ENCODE measurements at regions not wholly inside any gene's neighbourhood (a gene's known extent, or its start where the extent isn't known, plus 50 kb on each side); places are given as distances from the start of the nearest gene placed in this dataset.
A peak's percentile ranks its signal among the peaks of the same experiment; 100 is the strongest.
"Not testable (repeated sequence)": the region's sequence is repeated elsewhere in the genome, so short reads cannot be mapped to it uniquely, and the experiment has no call there.

- no peak for DNase-seq (ENCODE audit: insufficient read length, low spot score)
Measured at GRCh38 chr10:128178302-128178958, 52.2 kb upstream of the MKI67 start.

GRCh38 chr10:128180843-128181242 lies 54.6 kb upstream of the MKI67 start:
- FAIRE-seq (no peak), DNase-seq (ENCODE audit: insufficient read length, low spot score) (no peak)
- TF ChIP-seq PAX5 (IDR thresholded peaks at IDR 0.05; ENCODE audit: insufficient read depth, low read length, severe bottlenecking) (no peak), SPI1 (IDR thresholded peaks at IDR 0.05; ENCODE audit: low read depth, low read length) (no peak), TAF1 (IDR thresholded peaks at IDR 0.05; ENCODE audit: low read depth, low read length) (no peak), POLR2AphosphoS5 (IDR thresholded peaks at IDR 0.05; ENCODE audit: low read depth, low read length) (no peak), POU2F2 (IDR thresholded peaks at IDR 0.05; ENCODE audit: low read depth, low read length) (no peak), POLR2A (IDR thresholded peaks at IDR 0.05; ENCODE audit: low read depth, low read length) (no peak)

More at GRCh38 chr10:128178302-128178958, 52.2 kb upstream of the MKI67 start:
- TF ChIP-seq POU2F2 (IDR thresholded peaks at IDR 0.05; ENCODE audit: low read depth, low read length) (no peak), SPI1 (IDR thresholded peaks at IDR 0.05; ENCODE audit: low read depth, low read length) (no peak), POLR2A (IDR thresholded peaks at IDR 0.05; ENCODE audit: low read depth, low read length) (no peak), PAX5 (IDR thresholded peaks at IDR 0.05; ENCODE audit: insufficient read depth, low read length, severe bottlenecking) (no peak), TAF1 (IDR thresholded peaks at IDR 0.05; ENCODE audit: low read depth, low read length) (no peak), POLR2AphosphoS5 (IDR thresholded peaks at IDR 0.05; ENCODE audit: low read depth, low read length) (no peak)
- peak; percentile 5 for FAIRE-seq

- DNase-seq (ENCODE audit: insufficient read length, low spot score) (no peak), FAIRE-seq (no peak)
- no peak for TF ChIP-seq SPI1 (IDR thresholded peaks at IDR 0.05; ENCODE audit: low read depth, low read length)
- no peak for TF ChIP-seq POU2F2 (IDR thresholded peaks at IDR 0.05; ENCODE audit: low read depth, low read length)
- no peak for TF ChIP-seq PAX5 (IDR thresholded peaks at IDR 0.05; ENCODE audit: insufficient read depth, low read length, severe bottlenecking)
- no peak for TF ChIP-seq POLR2AphosphoS5 (IDR thresholded peaks at IDR 0.05; ENCODE audit: low read depth, low read length)
- TF ChIP-seq POLR2A (IDR thresholded peaks at IDR 0.05; ENCODE audit: low read depth, low read length), result no peak
- TF ChIP-seq TAF1 (IDR thresholded peaks at IDR 0.05; ENCODE audit: low read depth, low read length), result no peak
Measured at GRCh38 chr10:128185627-128186026, 59.4 kb upstream of the MKI67 start.

GRCh38 chr10:128186959-128187787 lies 61.0 kb upstream of the MKI67 start:
- TF ChIP-seq POU2F2 (IDR thresholded peaks at IDR 0.05; ENCODE audit: low read depth, low read length) (no peak), TAF1 (IDR thresholded peaks at IDR 0.05; ENCODE audit: low read depth, low read length) (no peak), SPI1 (IDR thresholded peaks at IDR 0.05; ENCODE audit: low read depth, low read length) (no peak), PAX5 (IDR thresholded peaks at IDR 0.05; ENCODE audit: insufficient read depth, low read length, severe bottlenecking) (no peak), POLR2AphosphoS5 (IDR thresholded peaks at IDR 0.05; ENCODE audit: low read depth, low read length) (no peak), POLR2A (IDR thresholded peaks at IDR 0.05; ENCODE audit: low read depth, low read length) (no peak)
- FAIRE-seq, result no peak

GRCh38 chr10:128187788-128188185 lies 61.6 kb upstream of the MKI67 start:
- DNase-seq (ENCODE audit: insufficient read length, low spot score) (no peak), FAIRE-seq (no peak)
- TF ChIP-seq SPI1 (IDR thresholded peaks at IDR 0.05; ENCODE audit: low read depth, low read length) (no peak), PAX5 (IDR thresholded peaks at IDR 0.05; ENCODE audit: insufficient read depth, low read length, severe bottlenecking) (no peak), POLR2AphosphoS5 (IDR thresholded peaks at IDR 0.05; ENCODE audit: low read depth, low read length) (no peak), TAF1 (IDR thresholded peaks at IDR 0.05; ENCODE audit: low read depth, low read length) (no peak), POLR2A (IDR thresholded peaks at IDR 0.05; ENCODE audit: low read depth, low read length) (no peak), POU2F2 (IDR thresholded peaks at IDR 0.05; ENCODE audit: low read depth, low read length) (no peak)

More at GRCh38 chr10:128186959-128187787, 61.0 kb upstream of the MKI67 start:
- DNase-seq (ENCODE audit: insufficient read length, low spot score), result no peak

- no peak for TF ChIP-seq POLR2A (IDR thresholded peaks at IDR 0.05; ENCODE audit: low read depth, low read length)
- no peak for TF ChIP-seq SPI1 (IDR thresholded peaks at IDR 0.05; ENCODE audit: low read depth, low read length)
- TF ChIP-seq PAX5 (IDR thresholded peaks at IDR 0.05; ENCODE audit: insufficient read depth, low read length, severe bottlenecking), result no peak
- no peak for TF ChIP-seq POU2F2 (IDR thresholded peaks at IDR 0.05; ENCODE audit: low read depth, low read length)
- no peak for TF ChIP-seq TAF1 (IDR thresholded peaks at IDR 0.05; ENCODE audit: low read depth, low read length)
- no peak for TF ChIP-seq POLR2AphosphoS5 (IDR thresholded peaks at IDR 0.05; ENCODE audit: low read depth, low read length)
- FAIRE-seq, result no peak
Measured at GRCh38 chr10:128189176-128189575, 63.0 kb upstream of the MKI67 start.

GRCh38 chr10:128191847-128192246 lies 65.6 kb upstream of the MKI67 start:
- FAIRE-seq (no peak), DNase-seq (ENCODE audit: insufficient read length, low spot score) (no peak)
- TF ChIP-seq POU2F2 (IDR thresholded peaks at IDR 0.05; ENCODE audit: low read depth, low read length) (no peak), TAF1 (IDR thresholded peaks at IDR 0.05; ENCODE audit: low read depth, low read length) (no peak), POLR2A (IDR thresholded peaks at IDR 0.05; ENCODE audit: low read depth, low read length) (no peak), POLR2AphosphoS5 (IDR thresholded peaks at IDR 0.05; ENCODE audit: low read depth, low read length) (no peak), SPI1 (IDR thresholded peaks at IDR 0.05; ENCODE audit: low read depth, low read length) (no peak), PAX5 (IDR thresholded peaks at IDR 0.05; ENCODE audit: insufficient read depth, low read length, severe bottlenecking) (no peak)

More at GRCh38 chr10:128189176-128189575, 63.0 kb upstream of the MKI67 start:
- DNase-seq (ENCODE audit: insufficient read length, low spot score), result no peak

GRCh38 chr10:128201826-128202225 lies 75.6 kb upstream of the MKI67 start:
- DNase-seq (ENCODE audit: insufficient read length, low spot score), result not testable (repeated sequence)

GRCh38 chr10:128203028-128203427 lies 76.8 kb upstream of the MKI67 start:
- no peak for FAIRE-seq
- DNase-seq (ENCODE audit: insufficient read length, low spot score), result no peak
- TF ChIP-seq PAX5 (IDR thresholded peaks at IDR 0.05; ENCODE audit: insufficient read depth, low read length, severe bottlenecking), result no peak
- TF ChIP-seq POLR2AphosphoS5 (IDR thresholded peaks at IDR 0.05; ENCODE audit: low read depth, low read length), result no peak
- no peak for TF ChIP-seq SPI1 (IDR thresholded peaks at IDR 0.05; ENCODE audit: low read depth, low read length)
- no peak for TF ChIP-seq TAF1 (IDR thresholded peaks at IDR 0.05; ENCODE audit: low read depth, low read length)
- TF ChIP-seq POLR2A (IDR thresholded peaks at IDR 0.05; ENCODE audit: low read depth, low read length), result no peak
- no peak for TF ChIP-seq POU2F2 (IDR thresholded peaks at IDR 0.05; ENCODE audit: low read depth, low read length)

More at GRCh38 chr10:128201826-128202225, 75.6 kb upstream of the MKI67 start:
- not testable (repeated sequence) for FAIRE-seq

GRCh38 chr10:128205591-128205990 lies 79.4 kb upstream of the MKI67 start:
- FAIRE-seq; DNase-seq (ENCODE audit: insufficient read length, low spot score): not testable (repeated sequence)

Measured in GM12891 (cell line).